ENCODE measurements at regions not wholly inside any gene's neighbourhood (a gene's known extent, or its start where the extent isn't known, plus 50 kb on each side); places are given as distances from the start of the nearest gene placed in this dataset.

GRCh38 chr12:31220061-31220460 is 105.9 kb downstream of the SINHCAF start:
- TF ChIP-seq NFE2L1 (CRISPR knock-in tag; IDR thresholded peaks at IDR 0.05): no peak
- TF ChIP-seq CTCF (IDR thresholded peaks at IDR 0.05): no peak
- no peak for TF ChIP-seq NR3C1 (CRISPR knock-in tag; conservative IDR thresholded peaks at IDR 0.05; ENCODE audit: low read depth)
- TF ChIP-seq MAX (CRISPR knock-in tag; IDR thresholded peaks at IDR 0.05): no peak
- TF ChIP-seq, protein P1, sequence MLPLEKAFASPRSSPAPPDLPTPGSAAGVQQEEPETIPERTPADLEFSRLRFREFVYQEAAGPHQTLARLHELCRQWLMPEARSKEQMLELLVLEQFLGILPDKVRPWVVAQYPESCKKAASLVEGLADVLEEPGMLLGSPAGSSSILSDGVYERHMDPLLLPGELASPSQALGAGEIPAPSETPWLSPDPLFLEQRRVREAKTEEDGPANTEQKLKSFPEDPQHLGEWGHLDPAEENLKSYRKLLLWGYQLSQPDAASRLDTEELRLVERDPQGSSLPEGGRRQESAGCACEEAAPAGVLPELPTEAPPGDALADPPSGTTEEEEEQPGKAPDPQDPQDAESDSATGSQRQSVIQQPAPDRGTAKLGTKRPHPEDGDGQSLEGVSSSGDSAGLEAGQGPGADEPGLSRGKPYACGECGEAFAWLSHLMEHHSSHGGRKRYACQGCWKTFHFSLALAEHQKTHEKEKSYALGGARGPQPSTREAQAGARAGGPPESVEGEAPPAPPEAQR (CRISPR knock-in tag; IDR thresholded peaks at IDR 0.05): no peak
- no peak for TF ChIP-seq ZNF317 (CRISPR knock-in tag; IDR thresholded peaks at IDR 0.05; ENCODE audit: borderline replicate concordance, low read depth)
- no peak for TF ChIP-seq TCF7 (CRISPR knock-in tag; IDR thresholded peaks at IDR 0.05; ENCODE audit: low read depth)
- TF ChIP-seq GTF2I (CRISPR knock-in tag; conservative IDR thresholded peaks at IDR 0.05): no peak
